H9 (cell line): ENCODE measurements at regions not wholly inside any gene's neighbourhood (a gene's known extent, or its start where the extent isn't known, plus 50 kb on each side); places are given as distances from the start of the nearest gene placed in this dataset.

Experiments used
- DNase-seq: peaks from one replicate; pipeline ENCODE4 v3.0.0-alpha.2; 2017
- H2AFZ ChIP-seq: one replicate; pipeline ENCODE4 v1.6.1; 2013; ENCODE audit warnings: mild to moderate bottlenecking, low read length, control low read depth, moderate library complexity
- H2AK5ac ChIP-seq: 2 replicates; pipeline ENCODE4 v1.6.1; 2013; ENCODE audit warnings: low read length, control low read depth, mixed read lengths; ENCODE audit not compliant: insufficient read length
- H2BK120ac ChIP-seq: one replicate; pipeline ENCODE4 v1.6.1; 2013; ENCODE audit warnings: low read depth, mild to moderate bottlenecking, low read length, control low read depth, inconsistent platforms; ENCODE audit not compliant: poor library complexity, severe bottlenecking
- H2BK12ac ChIP-seq: 2 replicates; pipeline ENCODE4 v1.6.1; 2013; ENCODE audit warnings: low read length, control low read depth, mixed read lengths, low read depth; ENCODE audit not compliant: insufficient read length
- H2BK15ac ChIP-seq: 2 replicates; pipeline ENCODE4 v1.6.1; 2013; ENCODE audit warnings: low read depth, low read length, control low read depth
- H2BK20ac ChIP-seq: one replicate; pipeline ENCODE4 v1.6.1; 2013; ENCODE audit warnings: low read depth, mild to moderate bottlenecking, low read length, control low read depth, inconsistent platforms; ENCODE audit not compliant: poor library complexity, severe bottlenecking
- H2BK5ac ChIP-seq: 2 replicates; pipeline ENCODE4 v1.6.1; 2013; ENCODE audit warnings: low read length, control low read depth, mixed read lengths; ENCODE audit not compliant: insufficient read length
- H3K14ac ChIP-seq: 2 replicates; pipeline ENCODE4 v1.6.1; 2013; ENCODE audit warnings: low read length, control low read depth; ENCODE audit not compliant: insufficient read depth
- H3K18ac ChIP-seq: 2 replicates; pipeline ENCODE4 v1.6.1; 2013; ENCODE audit warnings: low read depth, mild to moderate bottlenecking, mixed read lengths, low read length, control low read depth; ENCODE audit not compliant: insufficient read length
- H3K23ac ChIP-seq: 2 replicates; pipeline ENCODE4 v1.6.1; 2013; ENCODE audit warnings: low read length, control low read depth, mixed read lengths, low read depth; ENCODE audit not compliant: insufficient read length
- H3K23me2 ChIP-seq: 2 replicates; pipeline ENCODE4 v1.6.1; 2013; ENCODE audit warnings: low read depth, mild to moderate bottlenecking, mixed read lengths, low read length, control low read depth; ENCODE audit not compliant: insufficient read length, poor library complexity, severe bottlenecking
- H3K27ac ChIP-seq: 2 replicates; pipeline ENCODE4 v1.5.1; 2013; ENCODE audit warnings: low read length, control low read depth, mixed read lengths, low read depth; ENCODE audit not compliant: insufficient read length
- H3K27me3 ChIP-seq: 2 replicates; pipeline ENCODE4 v1.6.1; 2013; ENCODE audit warnings: low read length, control low read depth, inconsistent platforms; ENCODE audit not compliant: insufficient read depth
- H3K4ac ChIP-seq: 2 replicates; pipeline ENCODE4 v1.6.1; 2013; ENCODE audit warnings: low read depth, mild to moderate bottlenecking, control low read depth, inconsistent platforms, low read length, moderate library complexity
- H3K4me1 ChIP-seq: 2 replicates; pipeline ENCODE4 v1.6.1; 2013; ENCODE audit warnings: low read length, control low read depth, inconsistent platforms; ENCODE audit not compliant: insufficient read depth
- H3K4me2 ChIP-seq: 2 replicates; pipeline ENCODE4 v1.6.1; 2013; ENCODE audit warnings: low read length, control low read depth, mixed read lengths; ENCODE audit not compliant: insufficient read length, insufficient read depth
- H3K56ac ChIP-seq: 2 replicates; pipeline ENCODE4 v1.6.1; 2013; ENCODE audit warnings: low read depth, mild to moderate bottlenecking, mixed read lengths, low read length, control low read depth; ENCODE audit not compliant: insufficient read length
- H3K79me1 ChIP-seq: 2 replicates; pipeline ENCODE4 v1.6.1; 2013; ENCODE audit warnings: low read depth, mild to moderate bottlenecking, moderate library complexity, low read length, control low read depth, inconsistent platforms; ENCODE audit not compliant: insufficient read depth, poor library complexity, severe bottlenecking
- H3K79me2 ChIP-seq: 2 replicates; pipeline ENCODE4 v1.6.1; 2013; ENCODE audit warnings: low read length, control low read depth, inconsistent platforms; ENCODE audit not compliant: insufficient read depth
- H3K9ac ChIP-seq: 2 replicates; pipeline ENCODE4 v1.6.1; 2013; ENCODE audit warnings: low read length, control low read depth, mixed read lengths; ENCODE audit not compliant: insufficient read length; ENCODE audit errors: extremely low read depth
- H3K9me3 ChIP-seq: one replicate; pipeline ENCODE4 v1.6.1; 2013; ENCODE audit warnings: low read depth, low read length, inconsistent platforms; ENCODE audit not compliant: control insufficient read depth
- H3T11ph ChIP-seq: one replicate; pipeline ENCODE4 v1.6.1; 2013; ENCODE audit warnings: mild to moderate bottlenecking, low read length, control low read depth, inconsistent platforms
- H4K20me1 ChIP-seq: one replicate; pipeline ENCODE4 v1.6.1; 2013; ENCODE audit not compliant: control insufficient read depth, insufficient read length, insufficient read depth
- H4K5ac ChIP-seq: 2 replicates; pipeline ENCODE4 v1.6.1; 2013; ENCODE audit warnings: low read depth, mild to moderate bottlenecking, mixed read lengths, low read length, control low read depth; ENCODE audit not compliant: insufficient read length
- H4K8ac ChIP-seq: replicated peaks from 2 replicates; pipeline ENCODE4 v1.6.1; 2013; ENCODE audit warnings: low read length, control low read depth, mixed read lengths, low read depth; ENCODE audit not compliant: insufficient read length
- H4K91ac ChIP-seq: 2 replicates; pipeline ENCODE4 v1.6.1; 2013; ENCODE audit warnings: low read depth, mild to moderate bottlenecking, moderate library complexity, mixed read lengths, low read length, control low read depth; ENCODE audit not compliant: insufficient read length
- H3K27ac Mint-ChIP-seq, 3 experiments: 2 replicates in 2 of 3; 3 replicates in 1 of 3; pipeline ENCODE4 v1.8.0; 2020 to 2021; ENCODE audit warnings: mixed read lengths in 3 of 3, mild to moderate bottlenecking in 1 of 3, moderate library complexity in 1 of 3
- H3K27me3 Mint-ChIP-seq: 2 replicates; pipeline ENCODE4 v1.8.0; 2021; ENCODE audit warnings: low read depth, mild to moderate bottlenecking, moderate library complexity, mixed read lengths
- H3K36me3 Mint-ChIP-seq, 3 experiments: 2 replicates in 2 of 3; 3 replicates in 1 of 3; pipeline ENCODE4 v1.8.0; 2020 to 2021; ENCODE audit warnings: low read depth in 3 of 3, mixed read lengths in 3 of 3; ENCODE audit not compliant: insufficient read depth in 1 of 3
- H3K4me1 Mint-ChIP-seq, 2 experiments: 2 replicates each; pipeline ENCODE4 v1.8.0; 2020; ENCODE audit warnings: mixed read lengths in 2 of 2
- H3K4me3 Mint-ChIP-seq, 2 experiments: 2 replicates in 1 of 2; 3 replicates in 1 of 2; pipeline ENCODE4 v1.8.0; 2020 to 2021; ENCODE audit warnings: mild to moderate bottlenecking in 2 of 2, mixed read lengths in 2 of 2, moderate library complexity in 1 of 2
- H3K9me3 Mint-ChIP-seq, 2 experiments: 2 replicates in 1 of 2; 3 replicates in 1 of 2; pipeline ENCODE4 v1.8.0; 2020; ENCODE audit warnings: mild to moderate bottlenecking in 2 of 2, mixed read lengths in 2 of 2, moderate library complexity in 1 of 2
- WGBS: extraction: QIAGEN DNeasy Blood & Tissue Kit; methylation state at CpG from one replicate; pipeline ENCODE4 v1.1.7; 2013; ENCODE audit warnings: missing lambda C conversion rate, low lambda C conversion rate, mixed read lengths; ENCODE audit not compliant: insufficient read length; ENCODE audit errors: extremely low coverage; 5-methylcytosine and 5-hydroxymethylcytosine counted together
- TF ChIP-seq, protein P1 (sequence below): fragments of 200-600 bp; sonication (generic); conservative IDR thresholded peaks from 3 replicates; pipeline ENCODE4 v1.8.0; 2021; ENCODE audit warnings: antibody characterized with exemption, mild to moderate bottlenecking

GRCh38 chr4:188942606-188943005 is 803.4 kb downstream of the TRIML1 start:
- Mint-ChIP-seq H3K27ac (no peak overlapping the region), H3K4me1 (no peaks in the 10 kb centered on the region), H3K27me3 (no peaks in the 10 kb centered on the region), H3K4me3 (no peak overlapping the region), H3K36me3 (peaks cover 0 to 5% (median 3%) of the 10 kb centered on the region in 3 experiments; a peak in 3 of 7 replicates), H3K9me3 (peaks cover 0 to 9% of the 10 kb centered on the region in 2 experiments; a peak in 3 of 5 replicates)
- Histone ChIP-seq H3K4me1 (no peaks in the 10 kb centered on the region), H3K4ac (no peak overlapping the region), H3K56ac (no peak overlapping the region), H2AFZ (no peak overlapping the region), H3K9me3 (no peaks in the 10 kb centered on the region), H4K5ac (no peak overlapping the region), H2BK15ac (no peak overlapping the region), H3K27ac (no peak overlapping the region), H3K18ac (no peak overlapping the region), H3K27me3 (no peaks in the 10 kb centered on the region), H3T11ph (no peak overlapping the region), H2BK20ac (no peak overlapping the region), H2BK5ac (no peak overlapping the region), H3K23ac (no peak overlapping the region), H3K79me2 (no peaks in the 10 kb centered on the region), H2BK12ac (no peak overlapping the region), H3K23me2 (no peaks in the 10 kb centered on the region), H3K4me2 (no peak overlapping the region), H2AK5ac (no peak overlapping the region), H4K20me1 (no peaks in the 10 kb centered on the region), H4K8ac (no peak overlapping the region), H4K91ac (no peak overlapping the region), H3K14ac (no peak overlapping the region), H3K79me1 (no peaks in the 10 kb centered on the region), H3K9ac (no peak overlapping the region), H2BK120ac (no peak overlapping the region)
- TF ChIP-seq, protein P1, sequence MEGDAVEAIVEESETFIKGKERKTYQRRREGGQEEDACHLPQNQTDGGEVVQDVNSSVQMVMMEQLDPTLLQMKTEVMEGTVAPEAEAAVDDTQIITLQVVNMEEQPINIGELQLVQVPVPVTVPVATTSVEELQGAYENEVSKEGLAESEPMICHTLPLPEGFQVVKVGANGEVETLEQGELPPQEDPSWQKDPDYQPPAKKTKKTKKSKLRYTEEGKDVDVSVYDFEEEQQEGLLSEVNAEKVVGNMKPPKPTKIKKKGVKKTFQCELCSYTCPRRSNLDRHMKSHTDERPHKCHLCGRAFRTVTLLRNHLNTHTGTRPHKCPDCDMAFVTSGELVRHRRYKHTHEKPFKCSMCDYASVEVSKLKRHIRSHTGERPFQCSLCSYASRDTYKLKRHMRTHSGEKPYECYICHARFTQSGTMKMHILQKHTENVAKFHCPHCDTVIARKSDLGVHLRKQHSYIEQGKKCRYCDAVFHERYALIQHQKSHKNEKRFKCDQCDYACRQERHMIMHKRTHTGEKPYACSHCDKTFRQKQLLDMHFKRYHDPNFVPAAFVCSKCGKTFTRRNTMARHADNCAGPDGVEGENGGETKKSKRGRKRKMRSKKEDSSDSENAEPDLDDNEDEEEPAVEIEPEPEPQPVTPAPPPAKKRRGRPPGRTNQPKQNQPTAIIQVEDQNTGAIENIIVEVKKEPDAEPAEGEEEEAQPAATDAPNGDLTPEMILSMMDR = no peak
- WGBS = no CpG with 5 or more reads among the region's 3 CpGs
- no peak for DNase-seq
